Panc1 (cell line): ENCODE measurements at regions not wholly inside any gene's neighbourhood (a gene's known extent, or its start where the extent isn't known, plus 50 kb on each side); places are given as distances from the start of the nearest gene placed in this dataset.

Experiments
- ATAC-seq: fragments of 200-7000 bp; cut with Tn5 transposase; 2 replicates; pipeline ENCODE4 v1.9.1; 2020; ENCODE audit warnings: mild to moderate bottlenecking, moderate library complexity
- BruUV-seq: library from RNA; stranded (reverse); fragments of 400-500 nt; replicated peaks from 2 replicates; lab custom pipeline; 2021; lab: Mats Ljungman, UMichigan
- CTCF ChIA-PET: fragments of 300-600 bp; sonication (Branson Sonifier 250); formaldehyde crosslinking; loops from one replicate; lab custom pipeline; 2022; ENCODE audit warnings: antibody characterized with exemption; lab: Charles Lee
- POLR2A ChIA-PET: fragments of 300-600 bp; sonication (Branson Sonifier 250); formaldehyde crosslinking; loops from one replicate; lab custom pipeline; 2022; ENCODE audit warnings: antibody characterized with exemption; lab: Charles Lee
- DNase-seq: peaks from one replicate; pipeline ENCODE4 v3.0.0-alpha.2; 2010; ENCODE audit warnings: low read depth, low spot score
- H3K27ac ChIP-seq: 2 replicates; pipeline ENCODE4 v1.5.1; 2011; ENCODE audit warnings: mild to moderate bottlenecking, low read length, inconsistent platforms
- H3K27me3 ChIP-seq: fragments of 200-500 bp; sonication (Bioruptor generic); 2 replicates; pipeline ENCODE4 v1.6.0; 2014; ENCODE audit warnings: low read length, inconsistent platforms; ENCODE audit not compliant: control insufficient read depth, insufficient read depth
- H3K36me3 ChIP-seq: fragments of 200-500 bp; sonication (Bioruptor generic); 2 replicates; pipeline ENCODE4 v1.5.1; 2014; ENCODE audit warnings: inconsistent platforms, mild to moderate bottlenecking, low read length, moderate library complexity; ENCODE audit not compliant: control insufficient read depth, insufficient read depth
- H3K4me1 ChIP-seq: 2 replicates; pipeline ENCODE4 v1.5.1; 2011; ENCODE audit warnings: inconsistent platforms, mild to moderate bottlenecking, low read length, moderate library complexity; ENCODE audit not compliant: control insufficient read depth, insufficient read depth
- H3K4me3 ChIP-seq, 2 experiments: 2 replicates each; pipeline ENCODE4 v1.5.1; 2011 to 2012; ENCODE audit warnings: low read depth in 2 of 2, low read length in 2 of 2, mild to moderate bottlenecking in 2 of 2, inconsistent platforms in 1 of 2, moderate library complexity in 1 of 2
- H3K9me3 ChIP-seq: fragments of 200-500 bp; sonication (Bioruptor generic); 2 replicates; pipeline ENCODE4 v1.5.1; 2014; ENCODE audit warnings: low read depth, mild to moderate bottlenecking, inconsistent platforms, low read length, moderate library complexity; ENCODE audit not compliant: control insufficient read depth, insufficient read depth
- CTCF ChIP-seq: fragments of 450-650 bp; IDR thresholded peaks from 2 replicates; pipeline ENCODE4 v1.5.1; 2017; ENCODE audit warnings: mild to moderate bottlenecking
- POLR2AphosphoS5 ChIP-seq: IDR thresholded peaks from 2 replicates; pipeline ENCODE4 v1.6.1; 2012; ENCODE audit warnings: mild to moderate bottlenecking, low read depth, low read length, moderate library complexity
- REST ChIP-seq, 2 experiments: IDR thresholded peaks; 2 replicates each; pipeline ENCODE4 v1.6.1; 2011 to 2012; ENCODE audit warnings: low read depth in 2 of 2, control low read depth in 1 of 2, low read length in 1 of 2, mild to moderate bottlenecking in 1 of 2, moderate library complexity in 1 of 2; ENCODE audit not compliant: insufficient read depth in 1 of 2
- SIN3A ChIP-seq: IDR thresholded peaks from 2 replicates; pipeline ENCODE4 v1.6.1; 2012; ENCODE audit warnings: low read depth, mild to moderate bottlenecking, low read length, moderate library complexity, borderline replicate concordance; ENCODE audit not compliant: insufficient read depth
- TCF7L2 ChIP-seq: IDR thresholded peaks from 2 replicates; pipeline ENCODE4 v1.6.1; 2011; ENCODE audit warnings: mild to moderate bottlenecking, low read depth, low read length, inconsistent platforms
- in situ Hi-C: cut with HindIII; loops from 2 replicates; pipeline ENCODE4 v1.10.0; 2016; ENCODE audit warnings: low sequenced_read_pairs, low pct_unique_long_range_greater_than_20kb
- intact Hi-C: fragments of 100-400 bp; cut with micrococcal nuclease; formaldehyde crosslinking; loops from one replicate; pipeline ENCODE4 v1.10.0; 2022; ENCODE audit not compliant: unreplicated experiment

- Histone ChIP-seq H3K9me3 (no peaks in the 10 kb centered on the region), H3K36me3 (no peaks in the 10 kb centered on the region), H3K27ac (no peak overlapping the region), H3K27me3 (no peaks in the 10 kb centered on the region), H3K4me3 (no peak overlapping the region), H3K4me1 (no peaks in the 10 kb centered on the region)
- TF ChIP-seq POLR2AphosphoS5 = no peak
- no peak for TF ChIP-seq CTCF
- no peak for TF ChIP-seq REST (IDR thresholded peaks at IDR 0.05; ENCODE audit: insufficient read depth in 1 of 2, low read depth in 2 of 2, low read length in 1 of 2)
- TF ChIP-seq TCF7L2 = no peak
- no peak for TF ChIP-seq SIN3A
- in situ Hi-C loops (no loop called here), intact Hi-C loops (no loop called here)
- no peak for ATAC-seq
- no peak for DNase-seq
- ChIA-PET POLR2A (no interaction called here), CTCF (no interaction called here)
- BruUV-seq = no TSS peak
Observed at GRCh38 chr2:173713904-173714555, 251.1 kb downstream of the SP3 start.

- no TSS peak for BruUV-seq
- no peak for TF ChIP-seq TCF7L2
- POLR2A ChIA-PET = no interaction called here
Observed at GRCh38 chr2:173715441-173715840, 249.7 kb downstream of the SP3 start.

GRCh38 chr2:173716458-173717052 lies 248.6 kb downstream of the SP3 start:
- ChIA-PET POLR2A (no interaction called here), CTCF (no interaction called here)
- Histone ChIP-seq H3K4me1 (no peaks in the 10 kb centered on the region), H3K9me3 (no peaks in the 10 kb centered on the region), H3K27me3 (no peaks in the 10 kb centered on the region), H3K27ac (no peak overlapping the region), H3K36me3 (no peaks in the 10 kb centered on the region), H3K4me3 (no peak overlapping the region)
- no peak for ATAC-seq
- DNase-seq = no peak
- no TSS peak for BruUV-seq
- no peak for TF ChIP-seq SIN3A
- no peak for TF ChIP-seq REST (IDR thresholded peaks at IDR 0.05; ENCODE audit: insufficient read depth in 1 of 2, low read depth in 2 of 2, low read length in 1 of 2)
- TF ChIP-seq TCF7L2 = no peak
- TF ChIP-seq POLR2AphosphoS5 = no peak
- no peak for TF ChIP-seq CTCF
- in situ Hi-C loops (no loop called here), intact Hi-C loops (no loop called here)

More at GRCh38 chr2:173715441-173715840, 249.7 kb downstream of the SP3 start:
- no peak overlapping the region for H3K27ac ChIP-seq
- ATAC-seq = no peak
- in situ Hi-C loops (no loop called here), intact Hi-C loops (no loop called here)
- H3K4me1 ChIP-seq = no peaks in the 10 kb centered on the region
- CTCF ChIA-PET = no interaction called here
- H3K36me3 ChIP-seq = no peaks in the 10 kb centered on the region
- no peak for DNase-seq
- H3K4me3 ChIP-seq = no peak overlapping the region
- H3K9me3 ChIP-seq = no peaks in the 10 kb centered on the region
- H3K27me3 ChIP-seq = no peaks in the 10 kb centered on the region
